PC-9 (cell line): ENCODE measurements at regions not wholly inside any gene's neighbourhood (a gene's known extent, or its start where the extent isn't known, plus 50 kb on each side); places are given as distances from the start of the nearest gene placed in this dataset.

Experiments
- BruUV-seq: library from RNA; stranded (reverse); fragments of 400-500 nt; replicated peaks from 2 replicates; lab custom pipeline; 2021; lab: Mats Ljungman, UMichigan
- CTCF ChIA-PET: fragments of 300-600 bp; sonication (Branson Sonifier 250); formaldehyde crosslinking; loops from one replicate; lab custom pipeline; 2022; ENCODE audit warnings: antibody characterized with exemption; lab: Charles Lee
- POLR2A ChIA-PET: fragments of 300-600 bp; sonication (Branson Sonifier 250); formaldehyde crosslinking; loops from one replicate; lab custom pipeline; 2022; ENCODE audit warnings: antibody characterized with exemption; ENCODE audit not compliant: unreplicated experiment; lab: Charles Lee
- DNase-seq, 2 experiments: peaks; one replicate each; pipeline versions ENCODE4 v3.0.0 to v3.0.0-alpha.2; 2015 to 2022; ENCODE audit warnings: mixed read lengths in 1 of 2
- H2AFZ ChIP-seq: fragments of 200-600 bp; sonication (generic); 2 replicates; pipeline ENCODE4 v1.8.1; 2017; ENCODE audit warnings: antibody characterized with exemption
- H3F3A ChIP-seq: fragments of 200-600 bp; sonication (generic); 2 replicates; pipeline ENCODE4 v1.8.1; 2017; ENCODE audit warnings: antibody characterized with exemption, mild to moderate bottlenecking, low read depth; ENCODE audit not compliant: insufficient read depth
- H3K27ac ChIP-seq: fragments of 200-600 bp; sonication (generic); 2 replicates; pipeline ENCODE4 v1.6.1; 2016; ENCODE audit warnings: mixed run types
- H3K27me3 ChIP-seq: fragments of 200-600 bp; sonication (generic); 2 replicates; pipeline ENCODE4 v1.6.1; 2016; ENCODE audit warnings: low read depth, mixed run types; ENCODE audit not compliant: insufficient read depth
- H3K36me3 ChIP-seq: fragments of 200-600 bp; sonication (generic); 2 replicates; pipeline ENCODE4 v1.6.1; 2016; ENCODE audit warnings: low read depth, mixed run types
- H3K4me1 ChIP-seq: fragments of 200-600 bp; sonication (generic); replicated peaks from 2 replicates; pipeline ENCODE4 v1.6.1; 2016; ENCODE audit warnings: mixed run types; ENCODE audit not compliant: insufficient read depth
- H3K4me2 ChIP-seq: fragments of 200-600 bp; sonication (generic); 2 replicates; pipeline ENCODE4 v1.6.1; 2017; ENCODE audit warnings: mixed run types
- H3K4me3 ChIP-seq: fragments of 200-600 bp; sonication (generic); 2 replicates; pipeline ENCODE4 v1.6.1; 2016; ENCODE audit warnings: mixed run types
- H3K79me2 ChIP-seq: fragments of 200-600 bp; sonication (generic); 2 replicates; pipeline ENCODE4 v1.6.1; 2017; ENCODE audit warnings: low read depth, mixed run types
- H3K9me2 ChIP-seq: fragments of 200-600 bp; sonication (generic); 2 replicates; pipeline ENCODE4 v1.8.1; 2017; ENCODE audit warnings: mild to moderate bottlenecking; ENCODE audit not compliant: insufficient read depth
- H3K9me3 ChIP-seq: fragments of 200-600 bp; sonication (generic); 2 replicates; pipeline ENCODE4 v1.8.1; 2016; ENCODE audit warnings: low read depth; ENCODE audit not compliant: insufficient read depth
- H4K20me1 ChIP-seq: fragments of 200-600 bp; sonication (generic); 2 replicates; pipeline ENCODE4 v1.8.1; 2017; ENCODE audit not compliant: insufficient read depth
- CTCF ChIP-seq: fragments of 200-600 bp; sonication (generic); conservative IDR thresholded peaks from 2 replicates; pipeline ENCODE4 v1.6.1; 2017; ENCODE audit warnings: mixed run types, antibody characterized with exemption, mild to moderate bottlenecking, moderate library complexity
- EZH2 ChIP-seq: fragments of 200-600 bp; sonication (generic); IDR thresholded peaks from 2 replicates; pipeline ENCODE4 v1.8.0; 2017; ENCODE audit warnings: antibody characterized with exemption, low read depth
- intact Hi-C: fragments of 100-400 bp; cut with micrococcal nuclease; formaldehyde crosslinking; loops from one replicate; pipeline ENCODE4 v1.10.0; 2022; ENCODE audit not compliant: unreplicated experiment

- no peak for TF ChIP-seq CTCF
- no peak for TF ChIP-seq EZH2
- H3K9me3 ChIP-seq = no peaks in the 10 kb centered on the region
- H3F3A ChIP-seq = no peaks in the 10 kb centered on the region
- H4K20me1 ChIP-seq = no peaks in the 10 kb centered on the region
- no peak for DNase-seq
- H3K4me2 ChIP-seq = no peak overlapping the region
- no peak overlapping the region for H3K4me3 ChIP-seq
- H3K9me2 ChIP-seq = no peaks in the 10 kb centered on the region
- no peak overlapping the region for H2AFZ ChIP-seq
- H3K27ac ChIP-seq = no peak overlapping the region
- H3K79me2 ChIP-seq = no peaks in the 10 kb centered on the region
- intact Hi-C loops = no loop called here
- H3K4me1 ChIP-seq = no peaks in the 10 kb centered on the region
- POLR2A ChIA-PET = no interaction called here
- H3K27me3 ChIP-seq = peaks cover 40% of the 10 kb centered on the region
- BruUV-seq = no TSS peak
- no peaks in the 10 kb centered on the region for H3K36me3 ChIP-seq
- CTCF ChIA-PET = no interaction called here
These were observed 83.3 kb upstream of the PCDH8 start for GRCh38 chr13:52931539-52932431.

- Histone ChIP-seq H3K9me3 (no peaks in the 10 kb centered on the region), H3K4me2 (no peak overlapping the region), H3K4me3 (no peak overlapping the region), H3K27ac (no peak overlapping the region), H4K20me1 (no peaks in the 10 kb centered on the region), H3K36me3 (no peaks in the 10 kb centered on the region), H3K79me2 (no peaks in the 10 kb centered on the region), H3K4me1 (no peaks in the 10 kb centered on the region), H3F3A (no peaks in the 10 kb centered on the region), H3K27me3 (peaks cover 47% of the 10 kb centered on the region), H3K9me2 (no peaks in the 10 kb centered on the region), H2AFZ (no peak overlapping the region)
- ChIA-PET CTCF (no interaction called here), POLR2A (no interaction called here)
- TF ChIP-seq CTCF = no peak
- TF ChIP-seq EZH2 = no peak
- intact Hi-C loops = no loop called here
- BruUV-seq = no TSS peak
- DNase-seq = no peak
These were observed 82.7 kb upstream of the PCDH8 start for GRCh38 chr13:52931131-52931530.

- Histone ChIP-seq H3K9me3 (no peaks in the 10 kb centered on the region), H3K9me2 (no peaks in the 10 kb centered on the region), H3F3A (no peaks in the 10 kb centered on the region), H3K27ac (no peak overlapping the region), H3K4me2 (no peak overlapping the region), H3K4me1 (no peaks in the 10 kb centered on the region), H3K79me2 (no peaks in the 10 kb centered on the region), H3K27me3 (peaks cover 58% of the 10 kb centered on the region), H2AFZ (no peak overlapping the region), H4K20me1 (no peaks in the 10 kb centered on the region), H3K36me3 (no peaks in the 10 kb centered on the region), H3K4me3 (no peak overlapping the region)
- DNase-seq = no peak
- intact Hi-C loops = no loop called here
- CTCF ChIA-PET = no interaction called here
- POLR2A ChIA-PET = no interaction called here
- BruUV-seq = no TSS peak
- TF ChIP-seq EZH2 = no peak
- no peak for TF ChIP-seq CTCF
These were observed 81.4 kb upstream of the PCDH8 start for GRCh38 chr13:52929846-52930245.
